ENCODE measurements at regions not wholly inside any gene's neighbourhood (a gene's known extent, or its start where the extent isn't known, plus 50 kb on each side); places are given as distances from the start of the nearest gene placed in this dataset.

GRCh38 chr2:176613323-176613987, 344.2 kb downstream of the MTX2 start:
- TF ChIP-seq HDAC2 (IDR thresholded peaks at IDR 0.05) (no peak), TFCP2L1 (CRISPR knock-in tag; IDR thresholded peaks at IDR 0.05) (no peak), FOSL2 (IDR thresholded peaks at IDR 0.05) (no peak), FOSL2 (CRISPR knock-in tag; IDR thresholded peaks at IDR 0.05) (no peak), JUN (IDR thresholded peaks at IDR 0.05) (no peak), RCOR1 (IDR thresholded peaks at IDR 0.05; ENCODE audit: low read depth, low read length) (no peak), RARB (CRISPR knock-in tag; IDR thresholded peaks at IDR 0.05) (no peak), MYC (IDR thresholded peaks at IDR 0.05; ENCODE audit: borderline replicate concordance, low read length) (no peak), GATA3 (IDR thresholded peaks at IDR 0.05; ENCODE audit: borderline replicate concordance) (no peak), EHMT2 (IDR thresholded peaks at IDR 0.05; ENCODE audit: low read depth) (no peak), SREBF2 (IDR thresholded peaks at IDR 0.05) (no peak), ESRRA (IDR thresholded peaks at IDR 0.05; ENCODE audit: borderline replicate concordance, low read length) (no peak), CBX2 (IDR thresholded peaks at IDR 0.05; ENCODE audit: borderline replicate concordance, low read depth) (no peak), RNF2 (IDR thresholded peaks at IDR 0.05; ENCODE audit: borderline replicate concordance, low read depth) (no peak)
- TF ChIP-seq, protein P1, sequence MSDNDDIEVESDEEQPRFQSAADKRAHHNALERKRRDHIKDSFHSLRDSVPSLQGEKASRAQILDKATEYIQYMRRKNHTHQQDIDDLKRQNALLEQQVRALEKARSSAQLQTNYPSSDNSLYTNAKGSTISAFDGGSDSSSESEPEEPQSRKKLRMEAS (IDR thresholded peaks at IDR 0.05) = no peak
- TF ChIP-seq, protein P2, sequence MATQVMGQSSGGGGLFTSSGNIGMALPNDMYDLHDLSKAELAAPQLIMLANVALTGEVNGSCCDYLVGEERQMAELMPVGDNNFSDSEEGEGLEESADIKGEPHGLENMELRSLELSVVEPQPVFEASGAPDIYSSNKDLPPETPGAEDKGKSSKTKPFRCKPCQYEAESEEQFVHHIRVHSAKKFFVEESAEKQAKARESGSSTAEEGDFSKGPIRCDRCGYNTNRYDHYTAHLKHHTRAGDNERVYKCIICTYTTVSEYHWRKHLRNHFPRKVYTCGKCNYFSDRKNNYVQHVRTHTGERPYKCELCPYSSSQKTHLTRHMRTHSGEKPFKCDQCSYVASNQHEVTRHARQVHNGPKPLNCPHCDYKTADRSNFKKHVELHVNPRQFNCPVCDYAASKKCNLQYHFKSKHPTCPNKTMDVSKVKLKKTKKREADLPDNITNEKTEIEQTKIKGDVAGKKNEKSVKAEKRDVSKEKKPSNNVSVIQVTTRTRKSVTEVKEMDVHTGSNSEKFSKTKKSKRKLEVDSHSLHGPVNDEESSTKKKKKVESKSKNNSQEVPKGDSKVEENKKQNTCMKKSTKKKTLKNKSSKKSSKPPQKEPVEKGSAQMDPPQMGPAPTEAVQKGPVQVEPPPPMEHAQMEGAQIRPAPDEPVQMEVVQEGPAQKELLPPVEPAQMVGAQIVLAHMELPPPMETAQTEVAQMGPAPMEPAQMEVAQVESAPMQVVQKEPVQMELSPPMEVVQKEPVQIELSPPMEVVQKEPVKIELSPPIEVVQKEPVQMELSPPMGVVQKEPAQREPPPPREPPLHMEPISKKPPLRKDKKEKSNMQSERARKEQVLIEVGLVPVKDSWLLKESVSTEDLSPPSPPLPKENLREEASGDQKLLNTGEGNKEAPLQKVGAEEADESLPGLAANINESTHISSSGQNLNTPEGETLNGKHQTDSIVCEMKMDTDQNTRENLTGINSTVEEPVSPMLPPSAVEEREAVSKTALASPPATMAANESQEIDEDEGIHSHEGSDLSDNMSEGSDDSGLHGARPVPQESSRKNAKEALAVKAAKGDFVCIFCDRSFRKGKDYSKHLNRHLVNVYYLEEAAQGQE (IDR thresholded peaks at IDR 0.05) = no peak
- TF ChIP-seq, protein P3, sequence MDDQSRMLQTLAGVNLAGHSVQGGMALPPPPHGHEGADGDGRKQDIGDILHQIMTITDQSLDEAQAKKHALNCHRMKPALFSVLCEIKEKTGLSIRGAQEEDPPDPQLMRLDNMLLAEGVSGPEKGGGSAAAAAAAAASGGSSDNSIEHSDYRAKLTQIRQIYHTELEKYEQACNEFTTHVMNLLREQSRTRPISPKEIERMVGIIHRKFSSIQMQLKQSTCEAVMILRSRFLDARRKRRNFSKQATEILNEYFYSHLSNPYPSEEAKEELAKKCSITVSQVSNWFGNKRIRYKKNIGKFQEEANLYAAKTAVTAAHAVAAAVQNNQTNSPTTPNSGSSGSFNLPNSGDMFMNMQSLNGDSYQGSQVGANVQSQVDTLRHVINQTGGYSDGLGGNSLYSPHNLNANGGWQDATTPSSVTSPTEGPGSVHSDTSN (IDR thresholded peaks at IDR 0.05) = no peak
- TF ChIP-seq, protein P4, sequence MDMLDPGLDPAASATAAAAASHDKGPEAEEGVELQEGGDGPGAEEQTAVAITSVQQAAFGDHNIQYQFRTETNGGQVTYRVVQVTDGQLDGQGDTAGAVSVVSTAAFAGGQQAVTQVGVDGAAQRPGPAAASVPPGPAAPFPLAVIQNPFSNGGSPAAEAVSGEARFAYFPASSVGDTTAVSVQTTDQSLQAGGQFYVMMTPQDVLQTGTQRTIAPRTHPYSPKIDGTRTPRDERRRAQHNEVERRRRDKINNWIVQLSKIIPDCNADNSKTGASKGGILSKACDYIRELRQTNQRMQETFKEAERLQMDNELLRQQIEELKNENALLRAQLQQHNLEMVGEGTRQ (IDR thresholded peaks at IDR 0.05) = no peak
- TF ChIP-seq, protein P5, sequence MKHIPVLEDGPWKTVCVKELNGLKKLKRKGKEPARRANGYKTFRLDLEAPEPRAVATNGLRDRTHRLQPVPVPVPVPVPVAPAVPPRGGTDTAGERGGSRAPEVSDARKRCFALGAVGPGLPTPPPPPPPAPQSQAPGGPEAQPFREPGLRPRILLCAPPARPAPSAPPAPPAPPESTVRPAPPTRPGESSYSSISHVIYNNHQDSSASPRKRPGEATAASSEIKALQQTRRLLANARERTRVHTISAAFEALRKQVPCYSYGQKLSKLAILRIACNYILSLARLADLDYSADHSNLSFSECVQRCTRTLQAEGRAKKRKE (CRISPR knock-in tag; IDR thresholded peaks at IDR 0.05; ENCODE audit: low read depth) = no peak
- TF ChIP-seq, protein P6, sequence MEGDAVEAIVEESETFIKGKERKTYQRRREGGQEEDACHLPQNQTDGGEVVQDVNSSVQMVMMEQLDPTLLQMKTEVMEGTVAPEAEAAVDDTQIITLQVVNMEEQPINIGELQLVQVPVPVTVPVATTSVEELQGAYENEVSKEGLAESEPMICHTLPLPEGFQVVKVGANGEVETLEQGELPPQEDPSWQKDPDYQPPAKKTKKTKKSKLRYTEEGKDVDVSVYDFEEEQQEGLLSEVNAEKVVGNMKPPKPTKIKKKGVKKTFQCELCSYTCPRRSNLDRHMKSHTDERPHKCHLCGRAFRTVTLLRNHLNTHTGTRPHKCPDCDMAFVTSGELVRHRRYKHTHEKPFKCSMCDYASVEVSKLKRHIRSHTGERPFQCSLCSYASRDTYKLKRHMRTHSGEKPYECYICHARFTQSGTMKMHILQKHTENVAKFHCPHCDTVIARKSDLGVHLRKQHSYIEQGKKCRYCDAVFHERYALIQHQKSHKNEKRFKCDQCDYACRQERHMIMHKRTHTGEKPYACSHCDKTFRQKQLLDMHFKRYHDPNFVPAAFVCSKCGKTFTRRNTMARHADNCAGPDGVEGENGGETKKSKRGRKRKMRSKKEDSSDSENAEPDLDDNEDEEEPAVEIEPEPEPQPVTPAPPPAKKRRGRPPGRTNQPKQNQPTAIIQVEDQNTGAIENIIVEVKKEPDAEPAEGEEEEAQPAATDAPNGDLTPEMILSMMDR (IDR thresholded peaks at IDR 0.05) = no peak
- no peak overlapping the region for H3K4me3 ChIP-seq
- no peak overlapping the region for H3K27ac ChIP-seq
- DNase-seq (ENCODE audit: low read depth in 1 of 2, low spot score in 1 of 2) = no peak
- peak overlapping the region; percentile 35 for H3K4me2 ChIP-seq
- POLR2A ChIA-PET = no interaction called here
- CTCF ChIA-PET = interaction anchor here (2.4 to 2.5 kb wide), 2 partner anchors 24 to 473 kb away, joined by 7 to 11 read pairs; no protein-coding TSS in a partner anchor
- peaks cover 16% of the 10 kb centered on the region for H3K4me1 ChIP-seq
- no peak for ATAC-seq
- FAIRE-seq = no peak
- no peaks in the 10 kb centered on the region for H3K9me3 ChIP-seq
- WGBS (ENCODE audit: missing lambda C conversion rate) = 37% methylated on average over 3 of the region's 3 CpGs

All from A549 (cell line).